AG04450 (cell line): ENCODE measurements at regions not wholly inside any gene's neighbourhood (a gene's known extent, or its start where the extent isn't known, plus 50 kb on each side); places are given as distances from the start of the nearest gene placed in this dataset.

Source experiments
- CTCF ChIA-PET: fragments of 300-600, 350-600 bp; formaldehyde crosslinking; extraction: SDS; loops from one replicate; lab custom pipeline; 2022; ENCODE audit warnings: antibody characterized with exemption, inconsistent platforms; lab: Charles Lee
- POLR2A ChIA-PET: fragments of 350-600 bp; formaldehyde crosslinking; extraction: SDS; loops from one replicate; lab custom pipeline; 2021; ENCODE audit warnings: antibody characterized with exemption, inconsistent platforms; lab: Yijun Ruan, JAX
- DNase-seq: peaks from one replicate; pipeline ENCODE4 v3.0.0-alpha.2; 2011; ENCODE audit warnings: low read depth, low spot score
- H3K27ac ChIP-seq: one replicate; pipeline ENCODE4 v1.5.1; 2012; ENCODE audit warnings: low read depth, low read length, control low read depth
- H3K27me3 ChIP-seq: one replicate; pipeline ENCODE4 v1.6.0; 2012; ENCODE audit warnings: low read length; ENCODE audit not compliant: control insufficient read depth, insufficient read depth
- H3K4me3 ChIP-seq: 2 replicates; pipeline ENCODE4 v1.5.1; 2011; ENCODE audit warnings: mild to moderate bottlenecking, low read depth, low read length, control low read depth
- H3K9me3 ChIP-seq: 2 replicates; pipeline ENCODE4 v1.5.1; 2012; ENCODE audit warnings: low read length; ENCODE audit not compliant: control insufficient read depth, insufficient read depth
- CTCF ChIP-seq: IDR thresholded peaks from 2 replicates; pipeline ENCODE4 v1.5.1; 2011; ENCODE audit warnings: low read depth, low read length, control low read depth, inconsistent platforms

- Histone ChIP-seq H3K4me3 (no peak overlapping the region), H3K27ac (no peak overlapping the region), H3K9me3 (peaks cover 3% of the 10 kb centered on the region; the same call in 1 of the 2 replicates), H3K27me3 (no peaks in the 10 kb centered on the region)
- ChIA-PET CTCF (no interaction called here), POLR2A (no interaction called here)
- DNase-seq = no peak
- no peak for TF ChIP-seq CTCF
These were observed 400.4 kb downstream of the BTBD3 start for GRCh38 chr20:12318043-12318442.

GRCh38 chr20:12321736-12322135 is 404.0 kb downstream of the BTBD3 start:
- H3K4me3 ChIP-seq = no peak overlapping the region
- no peak for TF ChIP-seq CTCF
- POLR2A ChIA-PET = no interaction called here
- H3K27me3 ChIP-seq = no peaks in the 10 kb centered on the region
- CTCF ChIA-PET = no interaction called here
- no peak overlapping the region for H3K27ac ChIP-seq
- DNase-seq = no peak
- H3K9me3 ChIP-seq = peaks cover 8% of the 10 kb centered on the region

GRCh38 chr20:12327205-12327604 is 409.5 kb downstream of the BTBD3 start:
- ChIA-PET POLR2A (no interaction called here), CTCF (no interaction called here)
- Histone ChIP-seq H3K27me3 (no peaks in the 10 kb centered on the region), H3K9me3 (peaks cover 8% of the 10 kb centered on the region), H3K27ac (no peak overlapping the region), H3K4me3 (no peak overlapping the region)
- no peak for TF ChIP-seq CTCF
- DNase-seq = no peak

- ChIA-PET CTCF (no interaction called here), POLR2A (no interaction called here)
- peaks cover 7% of the 10 kb centered on the region; the same call in 1 of the 2 replicates for H3K9me3 ChIP-seq
These were observed 413.5 kb downstream of the BTBD3 start for GRCh38 chr20:12331236-12331635.

GRCh38 chr20:12337601-12338000 is 419.9 kb downstream of the BTBD3 start:
- POLR2A ChIA-PET = no interaction called here
- H3K27me3 ChIP-seq = no peaks in the 10 kb centered on the region
- no peak for DNase-seq

More at GRCh38 chr20:12331236-12331635, 413.5 kb downstream of the BTBD3 start:
- Histone ChIP-seq H3K27ac (no peak overlapping the region), H3K4me3 (no peak overlapping the region), H3K27me3 (no peaks in the 10 kb centered on the region)
- TF ChIP-seq CTCF = no peak
- DNase-seq = no peak

More at GRCh38 chr20:12337601-12338000, 419.9 kb downstream of the BTBD3 start:
- H3K9me3 ChIP-seq = peaks cover 4% of the 10 kb centered on the region; the same call in 1 of the 2 replicates
- no peak for TF ChIP-seq CTCF
- H3K4me3 ChIP-seq = no peak overlapping the region
- no peak overlapping the region for H3K27ac ChIP-seq
- CTCF ChIA-PET = no interaction called here
